ENCODE measurements at regions not wholly inside any gene's neighbourhood (a gene's known extent, or its start where the extent isn't known, plus 50 kb on each side); places are given as distances from the start of the nearest gene placed in this dataset.

DNA sequence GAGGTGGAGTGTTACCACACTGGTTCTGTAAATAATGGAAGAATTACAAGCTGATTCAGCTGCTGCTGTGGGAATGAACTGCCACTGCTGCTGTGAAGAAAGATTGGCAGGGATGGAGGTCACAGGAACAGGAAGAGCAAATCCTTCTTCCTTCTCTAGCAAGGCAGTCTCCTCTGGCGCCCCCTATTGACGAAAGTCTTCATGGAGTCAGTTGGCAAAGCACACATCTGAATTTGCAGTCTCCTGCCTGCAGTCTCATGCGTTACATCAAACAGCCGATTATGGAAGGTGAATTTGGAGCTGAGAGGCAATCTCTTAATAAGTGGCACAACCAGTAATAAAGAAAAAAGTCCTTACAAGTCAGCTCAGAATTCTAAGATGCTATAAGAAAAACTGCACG is 106.0 kb upstream of the TMTC1 start:
- Histone ChIP-seq H3K4me1 (ENCODE audit: control insufficient read depth, insufficient read depth, low read length) (no peaks in the 10 kb centered on the region), H2BK5ac (ENCODE audit: low read depth, low read length, poor library complexity, severe bottlenecking) (no peak overlapping the region), H4K8ac (ENCODE audit: low read depth in 2 of 2, low read length in 2 of 2) (no peak overlapping the region), H4K20me1 (ENCODE audit: insufficient read depth, low read length) (no peaks in the 10 kb centered on the region), H3K14ac (replicated peaks; ENCODE audit: low read depth, low read length) (no peak overlapping the region), H3K36me3 (ENCODE audit: control insufficient read depth, insufficient read depth, low read length) (no peaks in the 10 kb centered on the region), H3K9me3 (ENCODE audit: control insufficient read depth, insufficient read depth, low read length) (no peaks in the 10 kb centered on the region), H3K79me1 (ENCODE audit: low read depth in 1 of 2, low read length in 2 of 2) (no peaks in the 10 kb centered on the region), H2BK20ac (ENCODE audit: low read depth, low read length) (no peak overlapping the region), H3K4me2 (ENCODE audit: low read depth, low read length) (no peak overlapping the region), H2BK15ac (ENCODE audit: low read depth, low read length) (no peak overlapping the region), H3K23ac (ENCODE audit: low read depth, low read length) (no peak overlapping the region), H2AK5ac (ENCODE audit: low read depth, low read length) (no peak overlapping the region), H2AK9ac (replicated peaks; ENCODE audit: low read depth, low read length, poor library complexity) (no peak overlapping the region), H2AFZ (replicated peaks; ENCODE audit: low read length, poor library complexity) (no peak overlapping the region), H3K56ac (ENCODE audit: extremely low read depth, insufficient read depth, low read length) (no peak overlapping the region), H3K27me3 (ENCODE audit: control insufficient read depth, insufficient read depth, low read length) (no peaks in the 10 kb centered on the region; the same call in 1 of the 2 replicates), H4K91ac (ENCODE audit: insufficient read depth, low read depth, low read length) (no peak overlapping the region), H3K9me1 (ENCODE audit: insufficient read depth, low read length) (no peaks in the 10 kb centered on the region), H3K4ac (ENCODE audit: low read depth, low read length) (no peak overlapping the region), H3K4me3 (ENCODE audit: insufficient read depth, low read depth, low read length) (no peak overlapping the region), H4K5ac (ENCODE audit: low read depth, low read length) (no peak overlapping the region), H3K18ac (ENCODE audit: low read depth, low read length) (no peak overlapping the region), H3K9ac (ENCODE audit: low read depth, low read length) (no peak overlapping the region), H3K27ac (ENCODE audit: insufficient read depth, low read length) (no peak overlapping the region), H2BK120ac (ENCODE audit: low read depth, low read length) (no peak overlapping the region)
- peak; percentile 32 for DNase-seq
- WGBS, 2 experiments (ENCODE audit: extremely low coverage in 2 of 2, insufficient read length in 1 of 2): no CpG with 5 or more reads among the region's 5 CpGs
- intact Hi-C loops (cut with micrococcal nuclease) (no loop called here), dilution Hi-C loops (cut with HindIII; ENCODE audit: low sequenced_read_pairs, unreplicated experiment) (no loop called here), in situ Hi-C loops (cut with MboI; ENCODE audit: low sequenced_read_pairs) (no loop called here)
- TF ChIP-seq MAFK (IDR thresholded peaks at IDR 0.05; ENCODE audit: low read depth, low read length) (no peak), CTCF (conservative IDR thresholded peaks at IDR 0.05; ENCODE audit: low read depth, low read length) (peak; percentile 42), ELK1 (IDR thresholded peaks at IDR 0.05; ENCODE audit: borderline replicate concordance, low read depth, low read length) (no peak), RAD21 (IDR thresholded peaks at IDR 0.05; ENCODE audit: low read length) (peak; percentile 41), NFE2L2 (IDR thresholded peaks at IDR 0.05; ENCODE audit: low read depth, low read length) (no peak), SMC3 (IDR thresholded peaks at IDR 0.05; ENCODE audit: low read depth, low read length) (peak; percentile 21; the same call in 1 of the 2 replicates)
- TF ChIP-seq, protein P1, sequence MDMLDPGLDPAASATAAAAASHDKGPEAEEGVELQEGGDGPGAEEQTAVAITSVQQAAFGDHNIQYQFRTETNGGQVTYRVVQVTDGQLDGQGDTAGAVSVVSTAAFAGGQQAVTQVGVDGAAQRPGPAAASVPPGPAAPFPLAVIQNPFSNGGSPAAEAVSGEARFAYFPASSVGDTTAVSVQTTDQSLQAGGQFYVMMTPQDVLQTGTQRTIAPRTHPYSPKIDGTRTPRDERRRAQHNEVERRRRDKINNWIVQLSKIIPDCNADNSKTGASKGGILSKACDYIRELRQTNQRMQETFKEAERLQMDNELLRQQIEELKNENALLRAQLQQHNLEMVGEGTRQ (IDR thresholded peaks at IDR 0.05; ENCODE audit: low read depth, low read length): no peak
- ChIA-PET CTCF (interaction anchor here (0.7 kb wide), 1 partner anchor 12 kb away, joined by 3 read pairs; no protein-coding TSS in a partner anchor), POLR2A (ENCODE audit: unreplicated experiment) (no interaction called here)
- ATAC-seq (ENCODE audit: low read depth): no peak
- BruUV-seq (replicated peaks): no TSS peak
